H1 (cell line): ENCODE measurements at regions not wholly inside any gene's neighbourhood (a gene's known extent, or its start where the extent isn't known, plus 50 kb on each side); places are given as distances from the start of the nearest gene placed in this dataset.

Experiments used
- CTCF ChIA-PET: fragments of 300-600 bp; sonication (Branson Sonifier 250); formaldehyde crosslinking; loops from one replicate; lab custom pipeline; 2021; ENCODE audit not compliant: partially characterized antibody; lab: Charles Lee
- POLR2A ChIA-PET: fragments of 300-600 bp; sonication (Branson Sonifier 250); formaldehyde crosslinking; loops from one replicate; lab custom pipeline; 2021; ENCODE audit warnings: inconsistent platforms; ENCODE audit not compliant: partially characterized antibody; lab: Charles Lee
- DNase-seq, 2 experiments: peaks; one replicate each; pipeline versions ENCODE4 v3.0.0 to v3.0.0-alpha.2; 2010 to 2022; ENCODE audit warnings: low spot score in 2 of 2, low read depth in 1 of 2, mixed read lengths in 1 of 2
- FAIRE-seq: peaks from 2 replicates; lab custom pipeline; 2011; peaks lifted over from hg19 to GRCh38; lab: Jason Lieb, UNC
- H2AFZ ChIP-seq: 2 replicates; pipeline ENCODE4 v1.8.1; 2012; ENCODE audit warnings: low read length, inconsistent platforms
- H2AK5ac ChIP-seq: 2 replicates; pipeline ENCODE4 v1.6.1; 2013; ENCODE audit warnings: low read depth, low read length
- H2BK120ac ChIP-seq: replicated peaks from 2 replicates; pipeline ENCODE3; 2013; ENCODE audit warnings: low read depth, low read length, inconsistent platforms
- H2BK12ac ChIP-seq: 2 replicates; pipeline ENCODE4 v1.6.1; 2013; ENCODE audit warnings: low read depth, low read length
- H2BK15ac ChIP-seq: 2 replicates; pipeline ENCODE4 v1.6.1; 2013; ENCODE audit warnings: low read length
- H2BK20ac ChIP-seq: 2 replicates; pipeline ENCODE4 v1.6.1; 2013; ENCODE audit warnings: low read length
- H2BK5ac ChIP-seq: 2 replicates; pipeline ENCODE4 v1.6.1; 2013; ENCODE audit warnings: low read depth, low read length
- H3K14ac ChIP-seq: 2 replicates; pipeline ENCODE4 v1.6.1; 2013; ENCODE audit warnings: inconsistent platforms; ENCODE audit not compliant: insufficient read length
- H3K18ac ChIP-seq: 2 replicates; pipeline ENCODE4 v1.6.1; 2013; ENCODE audit warnings: low read length; ENCODE audit errors: extremely low read depth
- H3K23ac ChIP-seq: 2 replicates; pipeline ENCODE4 v1.6.1; 2013; ENCODE audit warnings: inconsistent platforms; ENCODE audit not compliant: insufficient read length
- H3K23me2 ChIP-seq: 2 replicates; pipeline ENCODE4 v1.6.1; 2013; ENCODE audit warnings: low read depth, low read length
- H3K27ac ChIP-seq: 2 replicates; pipeline ENCODE4 v1.6.1; 2011; ENCODE audit warnings: low read depth, low read length, inconsistent platforms
- H3K27me3 ChIP-seq, 4 experiments: replicated peaks in 1 of 4; 1 replicate in 1 of 4; 2 replicates in 3 of 4; pipeline versions ENCODE4 v1.6.1 to v1.8.1; 2011 to 2013; ENCODE audit warnings: low read length in 3 of 4, mild to moderate bottlenecking in 3 of 4, inconsistent platforms in 2 of 4, mixed read lengths in 2 of 4, moderate library complexity in 1 of 4; ENCODE audit not compliant: control insufficient read depth in 3 of 4, insufficient read depth in 3 of 4; ENCODE audit errors: extremely low read depth in 1 of 4
- H3K36me3 ChIP-seq, 4 experiments: 2 replicates each; pipeline versions ENCODE4 v1.6.1 to v1.8.1; 2011 to 2013; ENCODE audit warnings: mild to moderate bottlenecking in 4 of 4, low read length in 3 of 4, moderate library complexity in 2 of 4, control low read depth in 1 of 4, inconsistent platforms in 1 of 4; ENCODE audit not compliant: insufficient read depth in 4 of 4, control insufficient read depth in 2 of 4
- H3K4ac ChIP-seq: replicated peaks from 2 replicates; pipeline ENCODE3; 2013; ENCODE audit warnings: low read length, low read depth, mixed read lengths, inconsistent platforms; ENCODE audit not compliant: insufficient read length
- H3K4me1 ChIP-seq, 4 experiments: replicated peaks in 1 of 4; 1 replicate in 1 of 4; 2 replicates in 3 of 4; pipeline versions ENCODE4 v1.6.1 to v1.8.1; 2011 to 2013; ENCODE audit warnings: low read length in 3 of 4, inconsistent platforms in 2 of 4, mixed read lengths in 1 of 4; ENCODE audit not compliant: insufficient read depth in 4 of 4, control insufficient read depth in 3 of 4
- H3K4me2 ChIP-seq, 2 experiments: 2 replicates each; pipeline versions ENCODE4 v1.6.1 to v1.8.1; 2011 to 2013; ENCODE audit warnings: low read depth in 2 of 2, low read length in 2 of 2, control low read depth in 1 of 2, inconsistent platforms in 1 of 2, mild to moderate bottlenecking in 1 of 2; ENCODE audit not compliant: insufficient read depth in 1 of 2
- H3K4me3 ChIP-seq, 4 experiments: fragments of 200-600, 300-600 bp in 1 of 4; sonication (generic), shearing (Covaris generic), sonication (Bioruptor Twin) in 1 of 4; 2 replicates each; pipeline versions ENCODE4 v1.5.1 to v1.8.1; 2011 to 2016; ENCODE audit warnings: low read length in 4 of 4, low read depth in 3 of 4, control low read depth in 2 of 4, inconsistent platforms in 2 of 4, mild to moderate bottlenecking in 2 of 4, mixed read lengths in 1 of 4, moderate library complexity in 1 of 4; ENCODE audit not compliant: insufficient read depth in 2 of 4; ENCODE audit errors: extremely low read depth in 1 of 4
- H3K56ac ChIP-seq: replicated peaks from 2 replicates; pipeline ENCODE3; 2013; ENCODE audit warnings: low read depth, mild to moderate bottlenecking, mixed read lengths, low read length, inconsistent platforms; ENCODE audit not compliant: insufficient read length
- H3K79me1 ChIP-seq: 2 replicates; pipeline ENCODE4 v1.6.1; 2013; ENCODE audit warnings: low read depth, low read length, control low read depth
- H3K79me2 ChIP-seq, 2 experiments: 2 replicates each; pipeline versions ENCODE4 v1.6.1 to v1.8.1; 2012 to 2013; ENCODE audit warnings: low read length in 2 of 2, mild to moderate bottlenecking in 2 of 2, inconsistent platforms in 1 of 2; ENCODE audit not compliant: insufficient read depth in 2 of 2, control insufficient read depth in 1 of 2
- H3K9ac ChIP-seq, 4 experiments: replicated peaks in 1 of 4; 1 replicate in 1 of 4; 2 replicates in 3 of 4; pipeline versions ENCODE4 v1.6.1 to v1.8.1; 2011 to 2013; ENCODE audit warnings: low read depth in 3 of 4, low read length in 3 of 4, control low read depth in 2 of 4, mild to moderate bottlenecking in 2 of 4, moderate library complexity in 2 of 4, inconsistent platforms in 1 of 4; ENCODE audit errors: extremely low read depth in 1 of 4
- H3K9me3 ChIP-seq, 2 experiments: 2 replicates each; pipeline versions ENCODE4 v1.6.1 to v1.8.1; 2012 to 2013; ENCODE audit warnings: mild to moderate bottlenecking in 2 of 2, moderate library complexity in 2 of 2, control low read depth in 1 of 2, inconsistent platforms in 1 of 2, low read depth in 1 of 2, low read length in 1 of 2, mixed read lengths in 1 of 2; ENCODE audit not compliant: insufficient read depth in 2 of 2
- H4K20me1 ChIP-seq, 2 experiments: replicated peaks in 1 of 2; 2 replicates each; pipeline versions ENCODE3 to v1.8.1; 2011 to 2013; ENCODE audit warnings: inconsistent platforms in 2 of 2, low read length in 2 of 2, mild to moderate bottlenecking in 1 of 2; ENCODE audit not compliant: insufficient read depth in 2 of 2, control insufficient read depth in 1 of 2
- H4K5ac ChIP-seq: 2 replicates; pipeline ENCODE4 v1.6.1; 2013; ENCODE audit warnings: low read length, low read depth, mixed read lengths, inconsistent platforms; ENCODE audit not compliant: insufficient read length
- H4K8ac ChIP-seq: 2 replicates; pipeline ENCODE4 v1.8.0; 2013; ENCODE audit warnings: mild to moderate bottlenecking, moderate library complexity, low read length, inconsistent platforms; ENCODE audit not compliant: insufficient read depth; ENCODE audit errors: extremely low read depth
- H4K91ac ChIP-seq: replicated peaks from 2 replicates; pipeline ENCODE3; 2013; ENCODE audit warnings: low read length, mixed read lengths, inconsistent platforms; ENCODE audit not compliant: insufficient read length
- KDM4A ChIP-seq: IDR thresholded peaks from one replicate; pipeline ENCODE4 v1.7.1; 2012; ENCODE audit warnings: low read depth, mild to moderate bottlenecking, moderate library complexity, low read length, inconsistent platforms; ENCODE audit not compliant: severe bottlenecking
- POLR2A ChIP-seq, 2 experiments: IDR thresholded peaks; 1 replicate in 1 of 2; 2 replicates in 1 of 2; pipeline ENCODE4 v1.6.1; 2011; ENCODE audit warnings: low read depth in 2 of 2, low read length in 2 of 2, mild to moderate bottlenecking in 2 of 2; ENCODE audit errors: control extremely low read depth in 1 of 2
- WGBS, 2 experiments: shearing (Covaris generic) in 1 of 2; methylation state at CpG; one replicate each; pipeline versions ENCODE4 v1.1.6 to v1.1.7; 2013 to 2015; ENCODE audit warnings: low lambda C conversion rate in 2 of 2, mixed read lengths in 2 of 2, inconsistent platforms in 1 of 2, low coverage in 1 of 2, missing lambda C conversion rate in 1 of 2; ENCODE audit not compliant: insufficient replicate concordance in 2 of 2, insufficient coverage in 1 of 2, insufficient read length in 1 of 2; ENCODE audit errors: extremely low coverage in 1 of 2, missing lambda C conversion rate in 1 of 2; 5-methylcytosine and 5-hydroxymethylcytosine counted together

- Histone ChIP-seq H2BK5ac (no peak overlapping the region), H3K56ac (no peak overlapping the region), H4K5ac (no peak overlapping the region), H3K4me2 (no peak overlapping the region), H3K27me3 (no peaks in the 10 kb centered on the region), H3K23me2 (no peaks in the 10 kb centered on the region), H2AK5ac (no peak overlapping the region), H2BK120ac (no peak overlapping the region), H2BK12ac (no peak overlapping the region), H3K27ac (no peak overlapping the region), H3K14ac (no peak overlapping the region), H3K9me3 (peaks cover 3 to 20% of the 10 kb centered on the region in 2 experiments; a peak in 3 of 4 replicates), H4K91ac (no peak overlapping the region), H3K23ac (no peak overlapping the region), H3K4ac (no peak overlapping the region), H3K18ac (no peak overlapping the region), H3K9ac (no peak overlapping the region), H3K4me3 (no peak overlapping the region), H3K36me3 (no peaks in the 10 kb centered on the region), H2AFZ (no peak overlapping the region), H2BK15ac (no peak overlapping the region), H3K4me1 (no peaks in the 10 kb centered on the region), H4K20me1 (no peaks in the 10 kb centered on the region), H3K79me1 (no peaks in the 10 kb centered on the region), H4K8ac (no peak overlapping the region), H3K79me2 (no peaks in the 10 kb centered on the region), H2BK20ac (no peak overlapping the region)
- 93% methylated on average over 1 of the region's 1 CpG; no CpG with 5 or more reads in 1 of the 2 experiments for WGBS, 2 experiments
- POLR2A ChIA-PET = no interaction called here
- DNase-seq (no peak), FAIRE-seq (no peak)
- CTCF ChIA-PET = interaction anchor here (0.6 kb wide), 1 partner anchor 374 kb away, joined by 4 read pairs; no protein-coding TSS in a partner anchor
- no peak for TF ChIP-seq KDM4A
- no peak for TF ChIP-seq POLR2A (IDR thresholded peaks at IDR 0.05; ENCODE audit: control extremely low read depth in 1 of 2, low read depth in 2 of 2, low read length in 2 of 2)
Observed at GRCh38 chr13:65977525-65977924, 1252.6 kb downstream of the PCDH9 start.
